ENCODE measurements at regions not wholly inside any gene's neighbourhood (a gene's known extent, or its start where the extent isn't known, plus 50 kb on each side); places are given as distances from the start of the nearest gene placed in this dataset.

DNA sequence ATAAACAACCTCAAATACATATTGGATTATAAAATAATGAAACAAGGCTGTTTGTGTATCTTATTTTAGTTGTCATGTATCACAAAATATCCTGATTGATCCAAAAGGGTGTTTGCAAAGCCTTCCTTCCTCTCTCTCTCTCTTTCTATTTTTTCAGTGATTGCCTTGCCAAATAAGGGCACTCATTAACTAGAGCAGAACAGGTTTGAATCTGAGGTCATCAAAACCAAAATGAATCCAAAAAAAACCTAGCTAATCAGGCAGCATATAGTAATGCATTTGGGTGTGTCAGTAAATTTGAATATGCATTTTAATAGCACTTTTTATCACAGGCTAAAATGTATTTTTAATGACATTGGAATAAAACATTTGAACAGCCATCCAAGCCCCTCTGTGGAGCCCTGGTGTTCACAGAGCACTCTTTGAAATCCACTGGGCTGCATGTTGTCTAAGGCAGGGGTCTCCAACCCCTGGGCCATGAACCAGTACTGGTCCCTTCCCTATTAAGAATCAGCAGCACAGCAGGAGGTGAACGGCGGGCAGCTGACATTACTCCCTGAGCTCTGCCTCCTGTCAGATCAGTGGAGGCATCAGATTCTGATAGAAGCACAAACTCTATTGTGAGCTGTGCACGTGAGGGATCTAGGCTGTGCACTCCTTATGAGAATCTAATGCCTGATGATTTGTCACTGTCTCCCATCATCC is 171.8 kb upstream of the RAI14 start:
- TF ChIP-seq CTCF (IDR thresholded peaks at IDR 0.05; ENCODE audit: insufficient read depth, low read depth, low read length, missing control alignments): no peak
- H3K4me3 ChIP-seq (ENCODE audit: low read length): no peak overlapping the region
- DNase-seq (ENCODE audit: low read depth): no peak

DNA sequence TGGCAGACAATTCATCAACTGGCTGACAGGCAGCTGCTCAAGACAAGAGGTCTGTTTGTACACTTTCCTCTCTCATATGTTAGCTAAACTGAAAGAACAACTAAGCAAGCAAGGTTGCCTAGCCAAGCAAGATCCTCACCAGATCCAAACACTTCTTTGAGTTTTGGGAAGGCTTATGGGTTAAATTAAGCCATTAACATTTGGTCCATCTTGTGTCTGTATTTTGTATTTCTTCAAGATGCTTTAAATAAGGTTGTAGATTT is 170.4 kb upstream of the RAI14 start:
- no peak for TF ChIP-seq CTCF (IDR thresholded peaks at IDR 0.05; ENCODE audit: insufficient read depth, low read depth, low read length, missing control alignments)
- H3K4me3 ChIP-seq (ENCODE audit: low read length): no peak overlapping the region
- DNase-seq (ENCODE audit: low read depth): no peak

- DNase-seq (ENCODE audit: low read depth): peak; percentile 86
- peak; percentile 86 for TF ChIP-seq CTCF (IDR thresholded peaks at IDR 0.05; ENCODE audit: insufficient read depth, low read depth, low read length, missing control alignments)
- H3K4me3 ChIP-seq (ENCODE audit: low read length): no peak overlapping the region
These were observed 169.8 kb upstream of the RAI14 start for GRCh38 chr5:34486160-34486848.

DNA sequence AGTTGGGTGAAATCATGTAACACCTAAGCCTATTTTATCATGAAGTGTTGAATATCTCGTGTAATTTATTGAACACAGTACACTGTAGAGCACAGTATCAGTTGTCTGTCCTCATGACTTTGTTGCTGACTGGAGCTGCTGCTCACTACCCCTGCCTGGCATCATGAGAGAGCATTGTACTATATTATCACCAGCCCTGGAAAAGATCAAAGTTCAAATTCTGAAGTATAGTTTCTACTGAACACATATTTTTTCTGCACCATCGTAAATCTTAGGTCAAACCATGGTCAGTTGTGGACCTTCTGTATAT is 169.3 kb upstream of the RAI14 start:
- DNase-seq (ENCODE audit: low read depth): no peak
- no peak for TF ChIP-seq CTCF (IDR thresholded peaks at IDR 0.05; ENCODE audit: insufficient read depth, low read depth, low read length, missing control alignments)
- no peak overlapping the region for H3K4me3 ChIP-seq (ENCODE audit: low read length)

- DNase-seq (ENCODE audit: low read depth): peak; percentile 95
- no peak for TF ChIP-seq CTCF (IDR thresholded peaks at IDR 0.05; ENCODE audit: insufficient read depth, low read depth, low read length, missing control alignments)
- H3K4me3 ChIP-seq (ENCODE audit: low read length): no peak overlapping the region
These were observed 168.8 kb upstream of the RAI14 start for GRCh38 chr5:34487159-34487879.

DNA sequence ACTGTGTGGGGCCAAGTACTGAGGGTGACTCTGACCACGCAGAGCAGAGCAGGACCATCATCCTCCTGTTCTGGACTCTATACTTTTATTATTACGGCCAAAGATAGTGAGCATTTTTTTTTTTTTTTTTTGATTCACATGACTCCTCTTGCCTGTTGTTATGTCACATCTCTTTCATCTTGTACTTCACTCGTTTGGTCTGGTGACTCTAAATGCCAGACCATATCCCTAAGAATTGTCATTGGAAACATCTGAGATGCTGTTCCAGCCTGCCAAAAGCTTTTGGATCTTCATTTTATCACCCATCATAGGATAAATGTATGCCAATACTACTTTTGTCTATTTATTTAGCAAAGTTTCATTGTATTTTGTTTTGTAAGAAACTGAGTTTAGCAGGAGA is 168.2 kb upstream of the RAI14 start:
- no peak for TF ChIP-seq CTCF (IDR thresholded peaks at IDR 0.05; ENCODE audit: insufficient read depth, low read depth, low read length, missing control alignments)

More for the DNA sequence above, 168.2 kb upstream of the RAI14 start:
- no peak overlapping the region for H3K4me3 ChIP-seq (ENCODE audit: low read length)
- no peak for DNase-seq (ENCODE audit: low read depth)

Data from epithelial cell of esophagus (primary cell).